Testis (tissue), 2 donors: ENCODE measurements at regions not wholly inside any gene's neighbourhood (a gene's known extent, or its start where the extent isn't known, plus 50 kb on each side); places are given as distances from the start of the nearest gene placed in this dataset.

Source experiments
- CTCF ChIP-seq, 3 experiments: fragments of 450-650 bp in 2 of 3; fragments of 200-600 bp in 1 of 3; sonication (generic) in 1 of 3; IDR thresholded peaks; one replicate each; pipeline ENCODE4 v1.5.1; 2016 to 2019; ENCODE audit warnings: antibody characterized with exemption in 3 of 3, mild to moderate bottlenecking in 2 of 3, moderate library complexity in 1 of 3
- POLR2A ChIP-seq: fragments of 450-650 bp; IDR thresholded peaks from one replicate; pipeline ENCODE4 v1.6.1; 2017; ENCODE audit warnings: antibody characterized with exemption, mild to moderate bottlenecking, moderate library complexity

GRCh38 chr19:30968841-30969399 lies 380.3 kb downstream of the TSHZ3 start:
- TF ChIP-seq CTCF (IDR thresholded peaks at IDR 0.05) = no peak
- TF ChIP-seq POLR2A = no peak
